Left lung (tissue), 4 donors: ENCODE measurements at regions not wholly inside any gene's neighbourhood (a gene's known extent, or its start where the extent isn't known, plus 50 kb on each side); places are given as distances from the start of the nearest gene placed in this dataset.

Experiments
- ATAC-seq: fragments of 200-7000 bp; cut with Tn5 transposase; one replicate; pipeline ENCODE4 v1.9.1; 2020; ENCODE audit warnings: moderate library complexity
- DNase-seq, 4 donors: peaks; one replicate each; pipeline ENCODE4 v3.0.0-alpha.2; 2013 to 2020
- H3K27ac ChIP-seq, 2 donors: fragments of 200-600 bp; sonication (generic) in 1 of 2; one replicate each; pipeline versions ENCODE4 v1.5.0 to v1.8.0; 2020 to 2021
- H3K27me3 ChIP-seq, 2 donors: fragments of 200-600 bp; sonication (generic) in 1 of 2; one replicate each; pipeline versions ENCODE4 v1.5.0 to v1.8.0; 2020 to 2021
- H3K36me3 ChIP-seq, 2 donors: fragments of 200-600 bp; sonication (generic) in 1 of 2; one replicate each; pipeline versions ENCODE4 v1.5.0 to v1.8.0; 2020 to 2021
- H3K4me1 ChIP-seq, 2 donors: fragments of 200-600 bp; one replicate each; pipeline ENCODE4 v1.8.0; 2021
- H3K4me3 ChIP-seq, 2 donors: fragments of 200-600 bp; sonication (generic) in 1 of 2; one replicate each; pipeline versions ENCODE4 v1.5.0 to v1.8.0; 2020 to 2021; ENCODE audit warnings: mild to moderate bottlenecking in 1 of 2
- H3K9me3 ChIP-seq, 2 donors: fragments of 200-600 bp; sonication (generic) in 1 of 2; one replicate each; pipeline versions ENCODE4 v1.5.0 to v1.8.0; 2020 to 2021
- CTCF ChIP-seq, 2 donors: fragments of 200-600 bp; sonication (generic) in 1 of 2; IDR thresholded peaks; one replicate each; pipeline versions ENCODE4 v1.5.0 to v1.8.0; 2021; ENCODE audit warnings: antibody characterized with exemption in 2 of 2
- intact Hi-C, 2 donors: fragments of 100-400 bp; cut with DNase I; formaldehyde crosslinking; loops; one replicate each; pipeline versions ENCODE4 v1.11.2 to v1.14.2; 2022
- donor health status: DM: no; HTN: yes; CAD: no.
- donor health status: DM: no; HTN: no; CAD: no.

- H3K4me3 ChIP-seq: no peak overlapping the region
- peaks cover 0 to 6% of the 10 kb centered on the region in 2 donors for H3K27me3 ChIP-seq
- intact Hi-C loops: no loop called here
- H3K36me3 ChIP-seq: no peaks in the 10 kb centered on the region
- H3K9me3 ChIP-seq: no peaks in the 10 kb centered on the region
- DNase-seq: no peak
- peak in 1 of 2 donors; percentile 31 for TF ChIP-seq CTCF (IDR thresholded peaks at IDR 0.05)
- no peak overlapping the region for H3K27ac ChIP-seq
- no peak for ATAC-seq
- peaks cover 0 to 5% of the 10 kb centered on the region in 2 donors for H3K4me1 ChIP-seq
Measured at GRCh38 chr22:22103078-22103875, 120.7 kb upstream of the TOP3B start.

GRCh38 chr22:22099833-22100812 lies 117.5 kb upstream of the TOP3B start:
- Histone ChIP-seq H3K27me3 (peaks cover 0 to 11% of the 10 kb centered on the region in 2 donors), H3K4me3 (no peak overlapping the region), H3K36me3 (no peaks in the 10 kb centered on the region), H3K27ac (no peak overlapping the region), H3K9me3 (no peaks in the 10 kb centered on the region), H3K4me1 (peaks cover 0 to 5% of the 10 kb centered on the region in 2 donors)
- intact Hi-C loops: no loop called here
- ATAC-seq (no peak), DNase-seq (no peak)
- no peak for TF ChIP-seq CTCF (IDR thresholded peaks at IDR 0.05)

GRCh38 chr22:22099194-22099486 lies 116.6 kb upstream of the TOP3B start:
- no peaks in the 10 kb centered on the region for H3K36me3 ChIP-seq
- ATAC-seq (no peak), DNase-seq (no peak)
- peaks cover 0 to 5% of the 10 kb centered on the region in 2 donors for H3K4me1 ChIP-seq
- peaks cover 0 to 21% of the 10 kb centered on the region in 2 donors for H3K27me3 ChIP-seq
- no peak for TF ChIP-seq CTCF (IDR thresholded peaks at IDR 0.05)
- H3K9me3 ChIP-seq: no peaks in the 10 kb centered on the region
- H3K27ac ChIP-seq: no peak overlapping the region
- intact Hi-C loops: no loop called here
- no peak overlapping the region for H3K4me3 ChIP-seq

GRCh38 chr22:22098457-22099193 lies 116.0 kb upstream of the TOP3B start:
- Histone ChIP-seq H3K36me3 (no peaks in the 10 kb centered on the region), H3K4me1 (peaks cover 0 to 5% of the 10 kb centered on the region in 2 donors), H3K27ac (no peak overlapping the region), H3K4me3 (no peak overlapping the region), H3K9me3 (no peaks in the 10 kb centered on the region), H3K27me3 (peaks cover 0 to 26% of the 10 kb centered on the region in 2 donors)
- ATAC-seq (no peak), DNase-seq (no peak)
- no peak for TF ChIP-seq CTCF (IDR thresholded peaks at IDR 0.05)
- intact Hi-C loops: no loop called here
